ENCODE measurements at regions not wholly inside any gene's neighbourhood (a gene's known extent, or its start where the extent isn't known, plus 50 kb on each side); places are given as distances from the start of the nearest gene placed in this dataset.

DNA sequence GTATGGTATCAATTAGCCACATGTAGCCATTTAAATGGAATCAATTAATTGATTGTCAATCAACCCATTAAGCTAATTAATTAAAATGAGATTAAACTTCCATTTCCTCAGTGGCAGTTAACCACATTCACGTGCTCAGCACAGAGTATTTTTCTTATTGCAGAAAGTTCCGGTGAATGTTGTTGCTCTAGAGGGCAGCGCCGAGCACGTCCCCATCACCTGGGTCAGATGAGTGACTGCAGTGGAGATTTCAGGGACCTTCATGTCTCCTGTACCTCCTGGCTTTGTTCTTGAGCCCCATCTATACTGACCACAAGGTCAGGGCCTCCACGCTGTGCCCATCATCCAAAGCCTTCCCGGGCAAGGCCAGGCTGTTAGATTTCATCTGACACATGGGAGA lies 168.8 kb upstream of the MKI67 start:
- Histone ChIP-seq H3K27me3 (ENCODE audit: control insufficient read depth, insufficient read depth, low read length) (no peaks in the 10 kb centered on the region), H3K4me1 (ENCODE audit: control insufficient read depth, insufficient read depth, low read length) (no peaks in the 10 kb centered on the region), H3K4me3 (ENCODE audit: low read length) (no peak overlapping the region), H3K36me3 (ENCODE audit: control insufficient read depth, insufficient read depth, low read length) (no peaks in the 10 kb centered on the region), H3K27ac (ENCODE audit: low read depth, low read length) (no peak overlapping the region), H3K9ac (ENCODE audit: low read length) (no peak overlapping the region)

DNA sequence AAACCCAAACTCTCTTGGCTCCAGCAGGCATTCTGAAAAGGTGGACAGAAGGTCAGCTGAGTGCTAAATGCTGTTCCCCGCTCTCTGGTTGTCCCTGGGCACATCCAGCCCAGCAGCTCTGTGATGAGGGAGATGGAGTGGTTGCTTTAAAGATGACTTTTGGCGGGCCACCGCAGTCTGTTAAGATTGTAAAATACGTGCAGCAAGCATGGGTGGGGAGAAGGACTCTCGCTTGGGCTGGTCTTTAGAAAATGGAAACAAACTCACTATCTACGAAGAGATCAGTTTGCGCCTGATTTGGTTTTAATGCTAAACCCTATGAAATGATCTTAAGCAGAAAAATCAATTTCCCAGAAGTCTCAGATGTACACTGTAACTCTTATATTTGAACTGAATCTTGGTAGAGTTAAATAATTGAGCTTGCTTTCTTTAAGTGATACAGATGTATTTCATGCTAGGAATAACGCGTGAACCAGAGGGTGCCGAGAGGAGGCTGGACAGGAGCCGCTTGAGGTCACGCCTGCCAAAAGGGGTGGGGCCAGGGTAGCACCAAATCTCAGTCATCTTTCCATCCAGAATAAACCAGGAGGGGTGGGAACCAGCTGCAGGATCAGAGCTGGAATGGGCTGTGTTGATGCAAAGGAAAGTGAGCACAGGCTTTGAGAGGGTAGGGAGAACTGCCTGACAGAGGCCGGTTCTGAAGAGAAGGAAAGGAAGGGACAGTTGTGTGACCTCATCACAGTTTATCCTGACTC lies 170.2 kb upstream of the MKI67 start:
- H3K27ac ChIP-seq (ENCODE audit: low read depth, low read length): no peak overlapping the region
- H3K4me3 ChIP-seq (ENCODE audit: low read length): no peak overlapping the region
- no peaks in the 10 kb centered on the region for H3K4me1 ChIP-seq (ENCODE audit: control insufficient read depth, insufficient read depth, low read length)
- H3K27me3 ChIP-seq (ENCODE audit: control insufficient read depth, insufficient read depth, low read length): no peaks in the 10 kb centered on the region
- H3K36me3 ChIP-seq (ENCODE audit: control insufficient read depth, insufficient read depth, low read length): no peaks in the 10 kb centered on the region
- no peak overlapping the region for H3K9ac ChIP-seq (ENCODE audit: low read length)

DNA sequence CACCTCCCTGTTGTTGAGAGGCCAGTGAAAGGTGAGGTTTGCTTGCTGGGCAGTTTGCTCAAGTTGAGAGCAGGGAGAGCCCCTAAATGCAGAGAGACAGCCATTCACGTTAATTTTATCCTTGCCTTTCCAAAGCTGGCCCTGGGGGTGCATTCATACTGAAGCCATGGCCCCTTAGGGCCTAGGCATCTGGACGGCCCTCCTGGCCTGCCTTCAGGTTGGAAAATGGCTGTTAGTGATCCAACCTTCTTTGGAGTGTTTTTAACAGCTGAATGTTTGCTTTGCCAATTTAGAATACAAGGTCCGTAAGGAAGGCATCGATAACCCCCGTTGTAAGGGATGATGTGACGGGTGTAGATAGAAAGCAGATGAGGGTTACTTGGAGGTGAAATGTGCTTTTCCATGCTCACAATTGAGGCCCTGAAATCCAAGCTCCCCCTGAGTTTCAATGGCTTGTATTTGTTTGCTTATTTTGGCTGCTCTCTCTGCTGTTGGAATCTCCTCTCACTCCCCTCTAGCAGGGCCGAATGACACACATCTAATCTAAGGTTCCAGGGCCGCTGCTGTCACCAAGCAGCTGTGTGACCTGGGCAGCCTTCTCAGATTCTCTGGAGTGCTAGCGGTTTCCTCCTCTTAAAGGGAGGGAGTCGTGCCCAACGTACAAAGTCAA lies 171.6 kb upstream of the MKI67 start:
- no peaks in the 10 kb centered on the region for H3K27me3 ChIP-seq (ENCODE audit: control insufficient read depth, insufficient read depth, low read length)
- H3K27ac ChIP-seq (ENCODE audit: low read depth, low read length): no peak overlapping the region
- H3K36me3 ChIP-seq (ENCODE audit: control insufficient read depth, insufficient read depth, low read length): no peaks in the 10 kb centered on the region

DNA sequence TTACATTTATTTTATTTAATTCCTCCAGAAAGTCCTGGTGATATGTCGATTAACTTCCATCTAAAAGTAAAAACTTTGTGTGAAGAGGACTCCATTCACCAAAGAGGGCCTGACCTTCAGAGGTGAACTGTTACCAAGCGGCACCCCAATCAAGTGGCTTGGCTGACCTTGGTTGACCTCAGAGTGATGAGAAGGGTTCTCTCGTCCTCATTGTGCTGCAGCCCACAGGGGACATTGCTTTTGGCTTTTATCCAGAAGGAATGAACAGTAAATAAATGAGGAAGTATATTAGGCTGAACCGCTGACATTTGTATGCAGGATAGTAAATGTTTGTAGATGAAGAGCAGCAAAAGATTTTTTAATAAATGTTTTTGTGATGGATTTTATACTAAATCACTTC lies 172.4 kb upstream of the MKI67 start:
- Histone ChIP-seq H3K27ac (ENCODE audit: low read depth, low read length) (no peak overlapping the region), H3K36me3 (ENCODE audit: control insufficient read depth, insufficient read depth, low read length) (no peaks in the 10 kb centered on the region), H3K27me3 (ENCODE audit: control insufficient read depth, insufficient read depth, low read length) (no peaks in the 10 kb centered on the region), H3K9ac (ENCODE audit: low read length) (no peak overlapping the region), H3K4me3 (ENCODE audit: low read length) (no peak overlapping the region), H3K4me1 (ENCODE audit: control insufficient read depth, insufficient read depth, low read length) (no peaks in the 10 kb centered on the region)

More for the DNA sequence above, 171.6 kb upstream of the MKI67 start:
- Histone ChIP-seq H3K4me1 (ENCODE audit: control insufficient read depth, insufficient read depth, low read length) (no peaks in the 10 kb centered on the region), H3K4me3 (ENCODE audit: low read length) (no peak overlapping the region), H3K9ac (ENCODE audit: low read length) (no peak overlapping the region)

DNA sequence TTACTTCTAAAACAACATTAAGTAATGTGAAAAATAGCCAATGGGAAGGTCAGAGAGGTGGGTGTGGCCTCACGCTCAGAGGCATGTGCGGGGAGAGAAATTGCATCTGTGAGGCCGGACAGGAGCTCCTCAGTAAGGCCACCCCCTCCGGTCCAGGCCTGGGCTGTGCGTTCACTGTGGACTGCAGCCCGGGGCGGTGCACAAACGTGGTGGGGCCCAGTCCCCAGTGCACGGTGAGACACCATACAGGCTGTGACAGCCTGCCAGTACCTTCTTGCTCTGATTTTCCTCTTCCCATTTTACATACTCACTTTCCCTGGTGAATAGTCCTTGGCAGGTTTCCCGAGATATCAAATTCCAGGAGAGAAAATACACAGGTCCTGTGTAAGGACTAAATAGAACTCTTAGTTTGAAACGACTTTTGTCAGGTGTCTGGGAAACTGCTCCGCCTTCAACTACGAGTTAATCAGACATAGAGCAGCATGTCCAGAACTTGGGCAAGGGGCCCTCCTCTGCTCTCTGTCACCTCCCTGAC lies 174.1 kb upstream of the MKI67 start:
- Histone ChIP-seq H3K36me3 (ENCODE audit: control insufficient read depth, insufficient read depth, low read length) (no peaks in the 10 kb centered on the region), H3K27me3 (ENCODE audit: control insufficient read depth, insufficient read depth, low read length) (no peaks in the 10 kb centered on the region), H3K4me3 (ENCODE audit: low read length) (no peak overlapping the region), H3K27ac (ENCODE audit: low read depth, low read length) (no peak overlapping the region), H3K9ac (ENCODE audit: low read length) (no peak overlapping the region), H3K4me1 (ENCODE audit: control insufficient read depth, insufficient read depth, low read length) (no peaks in the 10 kb centered on the region)

DNA sequence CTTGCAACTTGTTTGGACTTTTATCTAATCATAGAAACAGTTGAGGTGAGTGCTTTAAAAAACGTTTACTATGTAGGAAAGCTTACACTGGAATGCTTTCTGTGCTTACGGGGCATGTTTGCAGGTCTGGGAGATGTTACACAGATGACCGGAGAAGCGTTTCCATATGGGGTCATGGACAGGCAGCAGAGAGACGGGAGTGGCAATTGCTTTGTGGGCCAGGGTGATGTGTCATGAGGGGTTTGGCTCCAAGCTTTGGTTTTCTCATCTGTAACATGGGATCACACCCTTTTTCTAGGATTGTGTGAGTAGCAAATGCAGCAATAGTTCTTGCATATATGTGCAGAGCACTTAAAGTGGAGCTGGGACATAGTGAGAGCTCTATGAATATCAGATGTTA lies 174.8 kb upstream of the MKI67 start:
- H3K4me3 ChIP-seq (ENCODE audit: low read length): no peak overlapping the region
- H3K27ac ChIP-seq (ENCODE audit: low read depth, low read length): no peak overlapping the region
- no peaks in the 10 kb centered on the region for H3K36me3 ChIP-seq (ENCODE audit: control insufficient read depth, insufficient read depth, low read length)
- no peaks in the 10 kb centered on the region for H3K27me3 ChIP-seq (ENCODE audit: control insufficient read depth, insufficient read depth, low read length)
- no peak overlapping the region for H3K9ac ChIP-seq (ENCODE audit: low read length)
- H3K4me1 ChIP-seq (ENCODE audit: control insufficient read depth, insufficient read depth, low read length): no peaks in the 10 kb centered on the region

DNA sequence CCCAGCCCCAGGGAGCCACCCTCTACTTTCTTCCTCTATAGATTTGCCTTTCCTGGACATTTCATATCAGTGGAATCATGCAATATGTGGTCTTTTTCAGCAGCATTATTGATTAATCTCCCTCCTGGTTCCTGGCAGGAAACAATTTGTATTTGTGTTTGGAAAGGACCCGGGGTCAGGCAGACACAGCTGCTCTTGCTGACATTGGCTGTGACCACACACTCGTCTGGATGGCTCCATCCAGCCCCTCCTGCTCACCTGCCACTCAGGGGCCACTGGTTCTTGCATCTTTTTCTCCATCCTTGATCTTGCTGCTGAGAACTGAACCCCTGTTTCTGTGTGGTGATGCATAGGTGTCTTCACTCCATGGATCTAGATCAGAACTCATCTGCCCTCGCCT lies 176.6 kb upstream of the MKI67 start:
- Histone ChIP-seq H3K36me3 (ENCODE audit: control insufficient read depth, insufficient read depth, low read length) (no peaks in the 10 kb centered on the region), H3K27ac (ENCODE audit: low read depth, low read length) (no peak overlapping the region), H3K4me3 (ENCODE audit: low read length) (no peak overlapping the region), H3K9ac (ENCODE audit: low read length) (no peak overlapping the region), H3K27me3 (ENCODE audit: control insufficient read depth, insufficient read depth, low read length) (no peaks in the 10 kb centered on the region), H3K4me1 (ENCODE audit: control insufficient read depth, insufficient read depth, low read length) (no peaks in the 10 kb centered on the region)

DNA sequence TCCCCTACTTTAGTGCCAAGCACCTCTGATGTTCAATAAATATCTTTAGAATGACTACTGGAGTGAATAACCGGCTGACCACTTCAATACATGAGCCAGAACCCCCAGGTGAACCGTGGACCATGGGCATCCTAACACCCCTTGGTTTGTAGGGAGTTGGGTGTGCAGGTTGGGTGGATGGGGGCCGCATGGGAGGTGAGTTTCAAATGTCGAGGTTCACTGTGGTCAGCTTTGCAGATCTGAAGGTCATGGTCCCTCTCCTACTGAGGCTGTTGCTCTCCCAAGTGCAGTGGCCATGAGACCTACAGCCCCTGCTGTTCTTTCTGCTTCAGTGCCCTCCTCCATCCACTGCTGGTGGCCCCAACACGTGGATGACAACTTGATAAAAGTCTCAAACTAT lies 178.0 kb upstream of the MKI67 start:
- Histone ChIP-seq H3K36me3 (ENCODE audit: control insufficient read depth, insufficient read depth, low read length) (no peaks in the 10 kb centered on the region), H3K27ac (ENCODE audit: low read depth, low read length) (no peak overlapping the region), H3K4me3 (ENCODE audit: low read length) (no peak overlapping the region)

DNA sequence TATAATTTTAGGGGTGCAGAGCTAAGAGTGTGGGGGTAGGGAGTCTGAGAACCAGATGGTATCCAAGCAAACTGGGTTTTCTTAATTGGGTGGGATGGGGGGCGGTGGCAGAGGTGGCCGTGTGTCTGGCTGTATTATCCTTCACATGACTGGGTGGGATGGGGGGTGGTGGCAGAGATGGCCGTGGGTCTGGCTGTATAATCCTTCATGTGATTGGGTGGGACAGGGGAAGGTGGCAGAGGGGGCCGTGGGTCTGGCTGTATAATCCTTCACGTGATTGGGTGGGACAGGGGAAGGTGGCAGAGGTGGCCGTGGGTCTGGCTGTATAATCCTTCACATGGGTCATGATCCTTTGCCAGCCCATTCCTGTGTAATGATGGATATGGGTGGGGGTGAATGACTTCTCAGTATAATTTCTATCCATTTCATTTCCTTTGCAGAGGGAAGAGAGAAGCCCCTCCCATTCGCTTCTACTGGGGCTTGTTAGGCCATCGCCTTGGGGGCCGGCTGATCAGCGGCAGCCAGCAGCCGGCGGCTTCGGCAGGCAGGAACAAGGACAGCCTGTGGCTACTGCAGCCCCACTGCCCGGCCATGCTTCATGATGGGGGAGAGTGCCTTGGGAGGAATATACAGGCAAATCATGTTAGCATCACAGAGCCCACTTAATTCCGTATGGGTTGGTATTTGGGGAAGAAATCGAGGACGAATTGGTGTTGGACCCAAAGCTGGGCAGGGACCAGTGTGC lies 179.6 kb upstream of the MKI67 start:
- no peaks in the 10 kb centered on the region for H3K27me3 ChIP-seq (ENCODE audit: control insufficient read depth, insufficient read depth, low read length)
- no peaks in the 10 kb centered on the region for H3K36me3 ChIP-seq (ENCODE audit: control insufficient read depth, insufficient read depth, low read length)
- no peaks in the 10 kb centered on the region for H3K4me1 ChIP-seq (ENCODE audit: control insufficient read depth, insufficient read depth, low read length)
- no peak overlapping the region for H3K9ac ChIP-seq (ENCODE audit: low read length)
- no peak overlapping the region for H3K4me3 ChIP-seq (ENCODE audit: low read length)
- no peak overlapping the region for H3K27ac ChIP-seq (ENCODE audit: low read depth, low read length)

More for the DNA sequence above, 178.0 kb upstream of the MKI67 start:
- Histone ChIP-seq H3K9ac (ENCODE audit: low read length) (no peak overlapping the region), H3K27me3 (ENCODE audit: control insufficient read depth, insufficient read depth, low read length) (no peaks in the 10 kb centered on the region), H3K4me1 (ENCODE audit: control insufficient read depth, insufficient read depth, low read length) (no peaks in the 10 kb centered on the region)

DNA sequence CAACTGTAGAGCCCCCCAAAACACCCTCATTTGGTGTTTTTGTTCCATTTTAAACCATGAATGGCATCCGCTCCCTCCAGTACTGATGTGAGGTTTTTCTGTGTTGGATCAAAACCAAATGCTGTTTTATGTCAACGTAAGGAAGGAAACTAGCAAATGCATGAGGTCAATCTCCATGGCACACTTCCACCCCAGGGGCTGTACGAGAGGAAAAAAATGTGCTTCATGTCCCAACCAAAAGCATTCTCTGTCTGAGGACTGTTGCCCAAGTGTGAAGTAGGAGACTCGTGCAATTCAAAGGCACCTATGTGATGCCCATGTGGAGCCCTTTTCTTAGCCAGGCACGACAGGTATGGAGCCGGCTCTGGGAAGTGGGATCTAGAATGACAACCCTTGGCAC lies 180.3 kb upstream of the MKI67 start:
- Histone ChIP-seq H3K27me3 (ENCODE audit: control insufficient read depth, insufficient read depth, low read length) (no peaks in the 10 kb centered on the region), H3K4me3 (ENCODE audit: low read length) (no peak overlapping the region), H3K9ac (ENCODE audit: low read length) (no peak overlapping the region), H3K36me3 (ENCODE audit: control insufficient read depth, insufficient read depth, low read length) (no peaks in the 10 kb centered on the region), H3K27ac (ENCODE audit: low read depth, low read length) (no peak overlapping the region), H3K4me1 (ENCODE audit: control insufficient read depth, insufficient read depth, low read length) (no peaks in the 10 kb centered on the region)

DNA sequence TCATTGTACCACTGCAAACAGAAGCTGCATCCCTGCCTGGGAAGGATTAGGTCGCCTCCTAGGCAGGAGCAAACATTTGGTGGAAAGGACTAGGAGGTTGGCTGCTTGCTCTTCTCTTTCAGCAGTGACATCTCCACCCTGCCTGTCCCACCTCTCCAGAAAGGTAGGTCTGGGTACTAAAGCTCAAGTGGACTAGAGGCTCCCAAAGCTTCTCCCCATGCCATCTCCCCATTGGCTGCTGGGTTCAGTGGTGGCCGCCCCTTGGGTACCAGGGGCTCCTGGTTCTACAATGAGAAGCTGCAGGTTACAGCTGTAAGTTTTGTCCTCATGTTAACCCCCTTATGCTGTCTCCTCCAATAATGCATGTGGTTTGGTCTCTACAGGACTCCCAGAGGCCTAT lies 180.7 kb upstream of the MKI67 start:
- Histone ChIP-seq H3K4me3 (ENCODE audit: low read length) (no peak overlapping the region), H3K36me3 (ENCODE audit: control insufficient read depth, insufficient read depth, low read length) (no peaks in the 10 kb centered on the region), H3K9ac (ENCODE audit: low read length) (no peak overlapping the region), H3K27ac (ENCODE audit: low read depth, low read length) (no peak overlapping the region), H3K4me1 (ENCODE audit: control insufficient read depth, insufficient read depth, low read length) (no peaks in the 10 kb centered on the region), H3K27me3 (ENCODE audit: control insufficient read depth, insufficient read depth, low read length) (no peaks in the 10 kb centered on the region)

DNA sequence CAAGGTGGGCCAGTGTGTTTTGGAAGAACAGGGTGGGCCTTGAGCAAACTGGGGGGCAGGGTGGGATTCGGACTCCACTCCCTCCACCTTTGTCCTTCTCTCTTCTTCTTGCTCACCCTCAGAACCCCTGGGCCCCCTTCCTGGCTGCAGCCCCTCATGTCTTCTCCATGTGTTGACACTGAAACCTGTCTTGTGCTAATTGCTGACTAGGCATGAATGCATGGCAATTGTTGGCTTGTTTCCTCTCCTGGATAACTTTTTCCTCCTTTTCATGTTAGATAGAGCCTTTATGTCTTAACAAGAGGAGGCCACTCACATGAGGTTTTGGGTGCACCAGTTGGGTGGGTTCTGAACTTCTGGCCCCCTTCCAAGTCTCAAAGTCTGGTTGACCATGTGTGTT lies 181.6 kb upstream of the MKI67 start:
- Histone ChIP-seq H3K4me1 (ENCODE audit: control insufficient read depth, insufficient read depth, low read length) (no peaks in the 10 kb centered on the region), H3K27me3 (ENCODE audit: control insufficient read depth, insufficient read depth, low read length) (no peaks in the 10 kb centered on the region), H3K4me3 (ENCODE audit: low read length) (no peak overlapping the region), H3K36me3 (ENCODE audit: control insufficient read depth, insufficient read depth, low read length) (no peaks in the 10 kb centered on the region), H3K27ac (ENCODE audit: low read depth, low read length) (no peak overlapping the region), H3K9ac (ENCODE audit: low read length) (no peak overlapping the region)
